Thymus (tissue), 11 donors: ENCODE measurements at regions not wholly inside any gene's neighbourhood (a gene's known extent, or its start where the extent isn't known, plus 50 kb on each side); places are given as distances from the start of the nearest gene placed in this dataset.

Source experiments
- DNase-seq, 9 donors: peaks; one replicate each; pipeline ENCODE4 v3.0.0-alpha.2; 2013; ENCODE audit warnings: low spot score in 9 of 9, low read depth in 6 of 9, missing footprints in 1 of 9
- H3K27ac ChIP-seq, 2 donors: one replicate each; pipeline ENCODE4 v1.5.1; 2013; ENCODE audit warnings: control low read depth in 1 of 2, low read depth in 1 of 2, low read length in 1 of 2, mild to moderate bottlenecking in 1 of 2, moderate library complexity in 1 of 2
- H3K27me3 ChIP-seq, 2 donors: one replicate each; pipeline ENCODE4 v1.5.1; 2013; ENCODE audit warnings: low read length in 1 of 2; ENCODE audit not compliant: control insufficient read depth in 2 of 2, insufficient read depth in 1 of 2
- H3K36me3 ChIP-seq, 2 donors: one replicate each; pipeline ENCODE4 v1.5.1; 2013; ENCODE audit warnings: low read length in 1 of 2, mild to moderate bottlenecking in 1 of 2, moderate library complexity in 1 of 2; ENCODE audit not compliant: control insufficient read depth in 2 of 2, insufficient read depth in 2 of 2
- H3K4me1 ChIP-seq, 2 donors: one replicate each; pipeline ENCODE4 v1.5.1; 2013; ENCODE audit warnings: low read length in 2 of 2; ENCODE audit not compliant: control insufficient read depth in 2 of 2, insufficient read depth in 2 of 2
- H3K4me3 ChIP-seq, 2 donors: one replicate each; pipeline ENCODE4 v1.5.1; 2013; ENCODE audit warnings: low read length in 2 of 2, control low read depth in 1 of 2, mild to moderate bottlenecking in 1 of 2
- H3K9me3 ChIP-seq, 2 donors: one replicate each; pipeline ENCODE4 v1.5.1; 2013; ENCODE audit warnings: low read length in 1 of 2, mild to moderate bottlenecking in 1 of 2; ENCODE audit not compliant: control insufficient read depth in 2 of 2, insufficient read depth in 1 of 2
- WGBS: extraction: QIAGEN DNeasy Blood & Tissue Kit; methylation state at CpG from one replicate; pipeline ENCODE4 v1.1.7; 2013; 5-methylcytosine and 5-hydroxymethylcytosine counted together
- donor health status: healthy.

- Histone ChIP-seq H3K27me3 (no peaks in the 10 kb centered on the region), H3K4me1 (peaks cover 0 to 6% of the 10 kb centered on the region in 2 donors), H3K36me3 (no peaks in the 10 kb centered on the region), H3K9me3 (no peaks in the 10 kb centered on the region), H3K27ac (no peak overlapping the region), H3K4me3 (no peak overlapping the region)
- DNase-seq: no peak
- WGBS: 94% methylated on average over 2 of the region's 2 CpGs
These were observed 107.0 kb downstream of the FAM76B start for GRCh38 chr11:95682552-95682951.

- H3K27me3 ChIP-seq: no peaks in the 10 kb centered on the region
- H3K27ac ChIP-seq: no peak overlapping the region
- no peak for DNase-seq
- no peaks in the 10 kb centered on the region for H3K36me3 ChIP-seq
- 89% methylated on average over 3 of the region's 3 CpGs for WGBS
- H3K4me3 ChIP-seq: no peak overlapping the region
- H3K4me1 ChIP-seq: peaks cover 0 to 6% of the 10 kb centered on the region in 2 donors
- H3K9me3 ChIP-seq: no peaks in the 10 kb centered on the region
These were observed 109.2 kb downstream of the FAM76B start for GRCh38 chr11:95680169-95680929.

GRCh38 chr11:95678988-95679387, 110.6 kb downstream of the FAM76B start:
- WGBS: 98% methylated on average over 4 of the region's 4 CpGs

GRCh38 chr11:95676308-95676707, 113.3 kb downstream of the FAM76B start:
- Histone ChIP-seq H3K27me3 (no peaks in the 10 kb centered on the region), H3K36me3 (no peaks in the 10 kb centered on the region), H3K4me1 (no peaks in the 10 kb centered on the region), H3K4me3 (no peak overlapping the region), H3K27ac (no peak overlapping the region), H3K9me3 (no peaks in the 10 kb centered on the region)
- no peak for DNase-seq
- 98% methylated on average over 4 of the region's 4 CpGs for whole genome bisulfite sequencing

More at GRCh38 chr11:95678988-95679387, 110.6 kb downstream of the FAM76B start:
- H3K36me3 ChIP-seq: no peaks in the 10 kb centered on the region
- no peak for DNase-seq
- no peaks in the 10 kb centered on the region for H3K4me1 ChIP-seq
- H3K27me3 ChIP-seq: no peaks in the 10 kb centered on the region
- no peak overlapping the region for H3K4me3 ChIP-seq
- no peaks in the 10 kb centered on the region for H3K9me3 ChIP-seq
- H3K27ac ChIP-seq: no peak overlapping the region

- Histone ChIP-seq H3K27ac (no peak overlapping the region), H3K27me3 (no peaks in the 10 kb centered on the region), H3K4me3 (no peak overlapping the region), H3K36me3 (no peaks in the 10 kb centered on the region), H3K9me3 (no peaks in the 10 kb centered on the region), H3K4me1 (no peaks in the 10 kb centered on the region)
- no peak for DNase-seq
- WGBS: 80% methylated on average over 2 of the region's 2 CpGs
These were observed 114.0 kb downstream of the FAM76B start for GRCh38 chr11:95675585-95675984.

GRCh38 chr11:95674657-95675358, 114.8 kb downstream of the FAM76B start:
- WGBS: 95% methylated on average over 4 of the region's 4 CpGs
- H3K36me3 ChIP-seq: no peaks in the 10 kb centered on the region
- no peaks in the 10 kb centered on the region for H3K4me1 ChIP-seq
- no peak overlapping the region for H3K4me3 ChIP-seq
- H3K9me3 ChIP-seq: no peaks in the 10 kb centered on the region
- H3K27ac ChIP-seq: no peak overlapping the region
- no peaks in the 10 kb centered on the region for H3K27me3 ChIP-seq
- no peak for DNase-seq

GRCh38 chr11:95671768-95672167, 117.8 kb downstream of the FAM76B start:
- H3K27me3 ChIP-seq: no peaks in the 10 kb centered on the region
- 49% methylated on average over 2 of the region's 2 CpGs for whole genome bisulfite sequencing
- H3K27ac ChIP-seq: no peak overlapping the region
- H3K9me3 ChIP-seq: no peaks in the 10 kb centered on the region
- DNase-seq: no peak
- no peaks in the 10 kb centered on the region for H3K36me3 ChIP-seq
- H3K4me3 ChIP-seq: no peak overlapping the region
- no peaks in the 10 kb centered on the region for H3K4me1 ChIP-seq

- H3K4me3 ChIP-seq: no peak overlapping the region
- H3K36me3 ChIP-seq: no peaks in the 10 kb centered on the region
- no peak overlapping the region for H3K27ac ChIP-seq
- H3K27me3 ChIP-seq: no peaks in the 10 kb centered on the region
- WGBS: 93% methylated on average over 3 of the region's 3 CpGs
- no peaks in the 10 kb centered on the region for H3K9me3 ChIP-seq
- H3K4me1 ChIP-seq: no peaks in the 10 kb centered on the region
- DNase-seq: no peak
These were observed 121.5 kb downstream of the FAM76B start for GRCh38 chr11:95668131-95668530.

- no peaks in the 10 kb centered on the region for H3K36me3 ChIP-seq
- H3K9me3 ChIP-seq: no peaks in the 10 kb centered on the region
- H3K4me3 ChIP-seq: no peak overlapping the region
- no peak overlapping the region for H3K27ac ChIP-seq
- no peaks in the 10 kb centered on the region for H3K4me1 ChIP-seq
- WGBS: 97% methylated on average over 2 of the region's 2 CpGs
- H3K27me3 ChIP-seq: no peaks in the 10 kb centered on the region
- no peak for DNase-seq
These were observed 128.4 kb downstream of the FAM76B start for GRCh38 chr11:95661162-95661561.
